Panc1 (cell line): ENCODE measurements at regions not wholly inside any gene's neighbourhood (a gene's known extent, or its start where the extent isn't known, plus 50 kb on each side); places are given as distances from the start of the nearest gene placed in this dataset.

Source experiments
- TF ChIP-seq, protein P1 (sequence below): fragments of 450-650 bp; IDR thresholded peaks from 2 replicates; pipeline ENCODE4 v1.5.1; 2017; ENCODE audit warnings: mild to moderate bottlenecking
- TF ChIP-seq, protein P2 (sequence below), 2 experiments: IDR thresholded peaks; 2 replicates each; pipeline ENCODE4 v1.6.1; 2011 to 2012; ENCODE audit warnings: low read depth in 2 of 2, control low read depth in 1 of 2, low read length in 1 of 2, mild to moderate bottlenecking in 1 of 2, moderate library complexity in 1 of 2; ENCODE audit not compliant: insufficient read depth in 1 of 2

DNA sequence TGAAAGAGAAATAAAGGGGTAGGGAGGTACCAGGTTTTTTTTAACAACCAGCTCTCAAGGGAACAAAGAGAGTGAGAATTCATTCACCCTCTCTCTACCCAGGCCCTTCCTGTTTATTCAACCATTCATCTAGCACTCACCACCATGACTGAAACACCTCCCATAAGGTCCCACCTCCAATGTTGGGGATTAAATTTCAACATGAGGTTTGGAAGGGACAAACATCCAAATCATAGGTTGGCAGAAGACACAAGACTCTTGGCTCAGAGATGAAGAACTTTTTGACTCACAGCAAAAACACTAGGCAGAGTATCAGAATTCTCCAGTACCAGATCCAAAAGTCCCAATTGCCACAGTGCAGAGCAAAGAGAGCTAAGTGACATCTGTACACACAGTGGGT lies 186.3 kb downstream of the EDN1 start:
- TF ChIP-seq, protein P1, sequence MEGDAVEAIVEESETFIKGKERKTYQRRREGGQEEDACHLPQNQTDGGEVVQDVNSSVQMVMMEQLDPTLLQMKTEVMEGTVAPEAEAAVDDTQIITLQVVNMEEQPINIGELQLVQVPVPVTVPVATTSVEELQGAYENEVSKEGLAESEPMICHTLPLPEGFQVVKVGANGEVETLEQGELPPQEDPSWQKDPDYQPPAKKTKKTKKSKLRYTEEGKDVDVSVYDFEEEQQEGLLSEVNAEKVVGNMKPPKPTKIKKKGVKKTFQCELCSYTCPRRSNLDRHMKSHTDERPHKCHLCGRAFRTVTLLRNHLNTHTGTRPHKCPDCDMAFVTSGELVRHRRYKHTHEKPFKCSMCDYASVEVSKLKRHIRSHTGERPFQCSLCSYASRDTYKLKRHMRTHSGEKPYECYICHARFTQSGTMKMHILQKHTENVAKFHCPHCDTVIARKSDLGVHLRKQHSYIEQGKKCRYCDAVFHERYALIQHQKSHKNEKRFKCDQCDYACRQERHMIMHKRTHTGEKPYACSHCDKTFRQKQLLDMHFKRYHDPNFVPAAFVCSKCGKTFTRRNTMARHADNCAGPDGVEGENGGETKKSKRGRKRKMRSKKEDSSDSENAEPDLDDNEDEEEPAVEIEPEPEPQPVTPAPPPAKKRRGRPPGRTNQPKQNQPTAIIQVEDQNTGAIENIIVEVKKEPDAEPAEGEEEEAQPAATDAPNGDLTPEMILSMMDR, result no peak
- TF ChIP-seq, protein P2, sequence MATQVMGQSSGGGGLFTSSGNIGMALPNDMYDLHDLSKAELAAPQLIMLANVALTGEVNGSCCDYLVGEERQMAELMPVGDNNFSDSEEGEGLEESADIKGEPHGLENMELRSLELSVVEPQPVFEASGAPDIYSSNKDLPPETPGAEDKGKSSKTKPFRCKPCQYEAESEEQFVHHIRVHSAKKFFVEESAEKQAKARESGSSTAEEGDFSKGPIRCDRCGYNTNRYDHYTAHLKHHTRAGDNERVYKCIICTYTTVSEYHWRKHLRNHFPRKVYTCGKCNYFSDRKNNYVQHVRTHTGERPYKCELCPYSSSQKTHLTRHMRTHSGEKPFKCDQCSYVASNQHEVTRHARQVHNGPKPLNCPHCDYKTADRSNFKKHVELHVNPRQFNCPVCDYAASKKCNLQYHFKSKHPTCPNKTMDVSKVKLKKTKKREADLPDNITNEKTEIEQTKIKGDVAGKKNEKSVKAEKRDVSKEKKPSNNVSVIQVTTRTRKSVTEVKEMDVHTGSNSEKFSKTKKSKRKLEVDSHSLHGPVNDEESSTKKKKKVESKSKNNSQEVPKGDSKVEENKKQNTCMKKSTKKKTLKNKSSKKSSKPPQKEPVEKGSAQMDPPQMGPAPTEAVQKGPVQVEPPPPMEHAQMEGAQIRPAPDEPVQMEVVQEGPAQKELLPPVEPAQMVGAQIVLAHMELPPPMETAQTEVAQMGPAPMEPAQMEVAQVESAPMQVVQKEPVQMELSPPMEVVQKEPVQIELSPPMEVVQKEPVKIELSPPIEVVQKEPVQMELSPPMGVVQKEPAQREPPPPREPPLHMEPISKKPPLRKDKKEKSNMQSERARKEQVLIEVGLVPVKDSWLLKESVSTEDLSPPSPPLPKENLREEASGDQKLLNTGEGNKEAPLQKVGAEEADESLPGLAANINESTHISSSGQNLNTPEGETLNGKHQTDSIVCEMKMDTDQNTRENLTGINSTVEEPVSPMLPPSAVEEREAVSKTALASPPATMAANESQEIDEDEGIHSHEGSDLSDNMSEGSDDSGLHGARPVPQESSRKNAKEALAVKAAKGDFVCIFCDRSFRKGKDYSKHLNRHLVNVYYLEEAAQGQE (IDR thresholded peaks at IDR 0.05; ENCODE audit: insufficient read depth in 1 of 2, low read depth in 2 of 2, low read length in 1 of 2), result no peak
